HUES48 (cell line): ENCODE measurements at regions not wholly inside any gene's neighbourhood (a gene's known extent, or its start where the extent isn't known, plus 50 kb on each side); places are given as distances from the start of the nearest gene placed in this dataset.

Source experiments
- H3K27ac ChIP-seq: one replicate; pipeline ENCODE4 v1.7.0; 2013; ENCODE audit warnings: low read depth, low read length, inconsistent platforms
- H3K27me3 ChIP-seq: 2 replicates; pipeline ENCODE4 v1.6.1; 2013; ENCODE audit warnings: mild to moderate bottlenecking, low read length; ENCODE audit not compliant: control insufficient read depth, insufficient read depth
- H3K36me3 ChIP-seq: 2 replicates; pipeline ENCODE4 v1.6.1; 2013; ENCODE audit warnings: low read length; ENCODE audit not compliant: control insufficient read depth, insufficient read depth
- H3K4me1 ChIP-seq: 2 replicates; pipeline ENCODE4 v1.6.1; 2013; ENCODE audit warnings: mild to moderate bottlenecking, low read length; ENCODE audit not compliant: control insufficient read depth, insufficient read depth
- H3K4me3 ChIP-seq: 2 replicates; pipeline ENCODE4 v1.5.1; 2013; ENCODE audit warnings: mild to moderate bottlenecking, low read depth, low read length
- H3K9ac ChIP-seq: 2 replicates; pipeline ENCODE4 v1.6.1; 2013; ENCODE audit warnings: mild to moderate bottlenecking, low read depth, low read length, moderate library complexity
- H3K9me3 ChIP-seq: 2 replicates; pipeline ENCODE4 v1.6.1; 2013; ENCODE audit warnings: low read length; ENCODE audit not compliant: control insufficient read depth, insufficient read depth

DNA sequence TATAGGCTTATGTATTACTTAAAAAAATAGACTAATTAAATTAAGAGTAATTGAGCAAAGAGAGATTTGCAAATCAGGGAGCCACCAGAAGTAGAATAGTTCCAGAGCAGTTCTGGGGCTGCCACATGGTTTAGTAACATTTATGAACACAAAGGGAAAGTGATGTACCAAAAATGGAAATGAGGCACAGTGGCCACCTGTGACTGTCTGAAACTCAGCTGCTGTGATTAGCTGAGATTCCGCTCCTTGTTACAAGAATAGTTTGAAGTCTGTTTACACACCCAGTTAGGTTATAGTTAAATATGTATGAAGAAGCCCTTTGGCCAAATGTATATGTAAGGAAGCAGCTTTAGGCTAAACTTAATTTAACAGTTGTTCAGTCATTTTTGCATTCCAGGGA is 901.5 kb upstream of the CHORDC1 start:
- H3K27me3 ChIP-seq, result no peaks in the 10 kb centered on the region
- H3K4me1 ChIP-seq, result peaks cover 8% of the 10 kb centered on the region; the same call in 1 of the 2 replicates
- H3K36me3 ChIP-seq, result no peaks in the 10 kb centered on the region
- no peak overlapping the region for H3K9ac ChIP-seq
- H3K4me3 ChIP-seq, result no peak overlapping the region
- H3K27ac ChIP-seq, result no peak overlapping the region
- H3K9me3 ChIP-seq, result no peaks in the 10 kb centered on the region

DNA sequence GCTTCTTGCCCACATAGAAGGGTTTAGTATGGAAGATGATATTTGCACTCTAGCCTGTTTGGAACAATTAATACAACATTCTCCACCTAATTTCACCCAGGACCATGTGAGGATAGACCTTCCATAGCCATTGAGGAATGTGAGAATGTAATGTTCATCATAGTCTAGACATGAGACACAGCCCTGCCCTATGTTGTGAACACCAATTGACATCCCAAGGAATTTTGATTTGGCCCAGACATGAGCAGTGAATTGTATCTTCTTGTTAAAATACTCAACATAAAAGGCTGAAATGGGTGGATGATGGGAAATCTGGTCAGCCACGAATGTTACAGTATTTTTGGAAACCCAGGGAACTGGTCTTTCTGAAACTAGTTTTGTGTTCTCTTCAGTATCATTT is 892.3 kb upstream of the CHORDC1 start:
- H3K4me1 ChIP-seq, result no peaks in the 10 kb centered on the region
- H3K4me3 ChIP-seq, result no peak overlapping the region
- H3K9ac ChIP-seq, result no peak overlapping the region
- no peak overlapping the region for H3K27ac ChIP-seq
- no peaks in the 10 kb centered on the region for H3K36me3 ChIP-seq
- H3K9me3 ChIP-seq, result no peaks in the 10 kb centered on the region
- H3K27me3 ChIP-seq, result no peaks in the 10 kb centered on the region

DNA sequence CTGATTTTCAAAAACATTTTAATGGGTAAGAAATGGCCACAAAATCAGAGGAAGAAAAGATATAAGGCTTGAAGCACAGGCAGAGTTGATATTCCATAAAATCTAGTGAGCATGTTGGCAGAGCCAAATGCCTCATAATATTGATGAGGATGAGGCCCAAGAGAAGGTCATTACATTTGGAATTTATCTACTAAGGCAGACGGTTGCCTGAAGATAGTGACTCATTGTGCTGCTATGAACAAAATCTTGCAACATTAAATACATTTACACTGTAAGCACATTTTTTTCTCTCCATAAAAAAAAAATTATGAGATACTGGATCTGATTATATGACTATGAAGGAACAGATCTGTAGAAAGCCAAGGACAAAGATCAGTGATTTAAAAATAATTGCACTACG is 881.4 kb upstream of the CHORDC1 start:
- Histone ChIP-seq H3K27me3 (no peaks in the 10 kb centered on the region), H3K9ac (no peak overlapping the region), H3K27ac (no peak overlapping the region), H3K9me3 (no peaks in the 10 kb centered on the region), H3K4me1 (no peaks in the 10 kb centered on the region), H3K36me3 (no peaks in the 10 kb centered on the region), H3K4me3 (no peak overlapping the region)

DNA sequence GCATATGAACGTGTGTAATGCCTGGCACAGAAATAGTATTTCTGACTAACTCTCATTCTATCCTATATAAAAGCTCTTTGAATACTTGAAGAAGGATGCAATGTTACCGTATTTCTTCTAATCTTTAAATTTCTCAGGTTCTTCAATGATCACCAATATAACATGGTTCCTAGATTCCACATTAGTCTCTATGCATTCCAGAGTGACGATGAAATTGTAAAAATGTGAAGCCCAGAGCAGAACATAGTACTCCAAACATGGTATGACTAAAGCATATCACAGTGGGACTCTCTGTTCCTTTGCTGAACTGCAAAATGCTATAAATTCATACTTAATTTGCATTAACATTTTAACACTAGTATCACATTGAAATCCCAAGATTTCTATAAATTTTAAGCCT is 877.6 kb upstream of the CHORDC1 start:
- H3K27ac ChIP-seq, result no peak overlapping the region

DNA sequence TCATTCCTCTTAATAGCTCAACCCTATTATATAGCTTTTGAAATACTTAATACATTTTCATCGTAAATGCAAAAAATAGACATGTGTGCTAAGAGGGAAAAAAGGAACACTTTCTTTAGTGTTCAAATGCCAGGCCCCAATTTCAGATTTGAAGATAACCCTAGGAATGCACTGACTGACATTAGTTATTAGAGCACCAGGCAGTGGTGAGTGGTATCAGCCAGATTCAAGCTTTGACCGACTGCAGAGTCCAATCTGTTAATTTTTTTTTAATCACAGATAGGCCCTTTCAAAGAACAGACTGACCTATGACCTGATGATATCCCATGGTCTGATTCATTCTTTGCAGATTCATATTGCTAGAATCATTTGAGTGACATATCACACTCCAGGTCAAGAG is 874.2 kb upstream of the CHORDC1 start:
- Histone ChIP-seq H3K9me3 (no peaks in the 10 kb centered on the region; the same call in 1 of the 2 replicates), H3K36me3 (no peaks in the 10 kb centered on the region), H3K9ac (no peak overlapping the region), H3K4me1 (no peaks in the 10 kb centered on the region), H3K27me3 (no peaks in the 10 kb centered on the region), H3K27ac (no peak overlapping the region), H3K4me3 (no peak overlapping the region)

More for the DNA sequence above, 877.6 kb upstream of the CHORDC1 start:
- H3K27me3 ChIP-seq, result no peaks in the 10 kb centered on the region
- H3K4me3 ChIP-seq, result no peak overlapping the region
- no peak overlapping the region for H3K9ac ChIP-seq
- no peaks in the 10 kb centered on the region for H3K36me3 ChIP-seq
- H3K4me1 ChIP-seq, result no peaks in the 10 kb centered on the region
- H3K9me3 ChIP-seq, result no peaks in the 10 kb centered on the region

DNA sequence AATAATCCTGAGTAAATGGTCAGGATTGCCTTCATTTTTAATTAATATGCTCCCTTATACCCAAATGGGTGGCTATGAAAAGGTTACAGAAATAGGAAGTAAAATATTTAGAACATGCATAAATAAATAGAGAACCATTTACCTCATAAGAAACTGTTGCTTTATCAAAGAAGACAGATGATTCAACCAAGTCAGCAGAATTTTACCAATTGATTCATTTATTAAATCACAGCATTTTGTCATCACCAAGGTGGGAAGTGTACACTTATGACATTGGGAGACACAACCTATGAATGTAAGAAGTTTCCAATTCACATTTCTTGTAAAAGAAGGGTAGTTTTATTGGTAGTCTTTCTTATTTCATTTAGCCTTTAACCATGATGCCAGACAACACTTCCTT is 870.3 kb upstream of the CHORDC1 start:
- Histone ChIP-seq H3K36me3 (no peaks in the 10 kb centered on the region), H3K27me3 (no peaks in the 10 kb centered on the region), H3K4me1 (no peaks in the 10 kb centered on the region), H3K4me3 (no peak overlapping the region), H3K9ac (no peak overlapping the region), H3K27ac (no peak overlapping the region), H3K9me3 (no peaks in the 10 kb centered on the region; the same call in 1 of the 2 replicates)

DNA sequence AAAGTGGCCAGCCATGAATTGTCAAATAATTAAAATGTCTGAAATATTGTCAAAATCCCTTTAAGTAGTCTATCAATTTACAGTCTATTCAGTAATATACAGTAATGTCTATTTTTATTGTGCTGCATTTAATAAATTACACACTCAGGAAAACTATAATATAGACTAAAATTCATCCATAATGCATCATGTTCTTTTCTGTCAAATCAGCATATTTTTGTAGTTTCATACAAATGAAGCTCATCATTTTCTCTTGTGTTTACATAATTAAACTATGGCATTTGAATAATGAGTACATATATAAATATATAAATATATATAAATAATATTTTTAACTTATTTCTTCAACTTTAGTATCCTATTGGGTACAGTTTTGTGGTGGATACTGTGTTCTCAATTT is 868.7 kb upstream of the CHORDC1 start:
- H3K4me3 ChIP-seq, result no peak overlapping the region
- H3K9ac ChIP-seq, result no peak overlapping the region
- H3K9me3 ChIP-seq, result no peaks in the 10 kb centered on the region; the same call in 1 of the 2 replicates
- no peaks in the 10 kb centered on the region for H3K36me3 ChIP-seq
- H3K27me3 ChIP-seq, result no peaks in the 10 kb centered on the region
- H3K27ac ChIP-seq, result no peak overlapping the region
- H3K4me1 ChIP-seq, result no peaks in the 10 kb centered on the region

DNA sequence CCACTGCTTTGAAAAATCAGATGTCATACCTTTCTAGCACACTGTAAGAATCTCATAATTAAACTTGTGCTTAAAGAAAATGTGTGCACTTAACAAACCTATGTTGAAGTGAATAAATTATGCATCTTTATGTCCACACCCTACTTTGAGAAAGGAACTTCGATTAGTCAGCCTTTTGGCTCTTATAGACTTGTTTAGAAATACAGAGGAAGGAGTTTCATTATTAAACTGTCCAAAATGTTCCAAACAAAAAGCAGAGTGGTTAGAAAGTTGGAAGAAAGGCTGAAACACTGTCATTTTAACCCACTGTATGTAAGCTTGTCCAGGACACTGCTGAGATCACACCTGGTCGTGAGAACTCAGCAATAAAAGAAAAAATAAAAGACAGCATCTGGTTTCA is 863.2 kb upstream of the CHORDC1 start:
- no peak overlapping the region for H3K27ac ChIP-seq
- H3K27me3 ChIP-seq, result no peaks in the 10 kb centered on the region
- H3K4me3 ChIP-seq, result no peak overlapping the region
- 0 out of 2 replicates have a peak, but pooled peaks cover 5% of the 10 kb centered on the region for H3K9me3 ChIP-seq
- no peak overlapping the region for H3K9ac ChIP-seq
- peaks cover 7% of the 10 kb centered on the region for H3K4me1 ChIP-seq
- no peaks in the 10 kb centered on the region for H3K36me3 ChIP-seq

DNA sequence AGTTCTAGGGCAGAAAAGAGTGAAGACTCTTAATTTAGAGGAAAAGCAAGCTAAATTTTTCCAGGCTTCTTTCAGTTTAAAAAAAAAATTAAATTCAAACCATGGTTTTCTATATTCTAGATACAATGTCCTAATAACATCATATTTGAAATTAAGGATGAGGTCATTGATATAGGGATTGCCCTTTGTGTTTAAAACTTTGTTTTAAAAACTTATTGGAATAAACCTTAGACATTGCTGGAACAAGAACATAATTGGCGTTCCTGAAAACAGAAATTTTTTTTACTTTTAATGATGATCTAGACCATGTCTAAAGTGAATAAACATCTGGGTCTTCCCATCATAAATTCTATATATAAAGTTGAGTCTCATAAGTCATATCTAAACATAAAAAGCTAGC is 859.4 kb upstream of the CHORDC1 start:
- Histone ChIP-seq H3K4me3 (no peak overlapping the region), H3K36me3 (no peaks in the 10 kb centered on the region), H3K9me3 (0 out of 2 replicates have a peak, but pooled peaks cover 5% of the 10 kb centered on the region), H3K27me3 (no peaks in the 10 kb centered on the region), H3K27ac (no peak overlapping the region), H3K9ac (no peak overlapping the region), H3K4me1 (peaks cover 7% of the 10 kb centered on the region)

DNA sequence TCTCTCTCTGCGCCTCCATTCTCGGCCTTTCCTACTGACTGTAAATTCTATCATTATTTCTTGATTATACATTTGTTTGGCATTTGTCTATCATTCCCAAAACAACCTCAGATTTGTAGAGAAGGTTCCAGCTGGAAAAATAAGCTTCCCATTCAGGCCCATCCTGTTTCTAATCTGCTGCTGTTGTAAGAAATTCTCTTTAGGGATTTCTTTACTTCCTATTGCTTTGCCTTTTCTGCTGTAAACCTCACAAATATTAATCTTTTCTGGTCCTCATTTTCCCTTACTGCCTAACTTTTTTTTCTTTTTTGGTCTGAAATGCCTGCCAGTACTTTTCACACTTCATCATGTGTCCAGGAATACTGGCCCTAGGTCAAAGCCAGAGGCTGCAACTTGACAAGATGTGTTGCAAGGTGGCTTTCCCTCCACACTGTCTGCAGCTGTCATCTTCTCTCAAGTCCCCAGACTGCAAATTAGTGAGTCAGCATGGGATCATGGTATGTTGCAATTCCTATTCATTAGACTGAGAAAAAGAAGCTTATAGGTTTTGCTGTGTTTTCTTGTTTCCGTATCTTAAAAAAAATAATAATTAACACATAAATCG is 858.7 kb upstream of the CHORDC1 start:
- H3K4me3 ChIP-seq, result no peak overlapping the region
- no peaks in the 10 kb centered on the region for H3K27me3 ChIP-seq
- H3K4me1 ChIP-seq, result peaks cover 7% of the 10 kb centered on the region
- no peaks in the 10 kb centered on the region for H3K36me3 ChIP-seq
- H3K9ac ChIP-seq, result no peak overlapping the region
- 0 out of 2 replicates have a peak, but pooled peaks cover 5% of the 10 kb centered on the region for H3K9me3 ChIP-seq
- H3K27ac ChIP-seq, result no peak overlapping the region

DNA sequence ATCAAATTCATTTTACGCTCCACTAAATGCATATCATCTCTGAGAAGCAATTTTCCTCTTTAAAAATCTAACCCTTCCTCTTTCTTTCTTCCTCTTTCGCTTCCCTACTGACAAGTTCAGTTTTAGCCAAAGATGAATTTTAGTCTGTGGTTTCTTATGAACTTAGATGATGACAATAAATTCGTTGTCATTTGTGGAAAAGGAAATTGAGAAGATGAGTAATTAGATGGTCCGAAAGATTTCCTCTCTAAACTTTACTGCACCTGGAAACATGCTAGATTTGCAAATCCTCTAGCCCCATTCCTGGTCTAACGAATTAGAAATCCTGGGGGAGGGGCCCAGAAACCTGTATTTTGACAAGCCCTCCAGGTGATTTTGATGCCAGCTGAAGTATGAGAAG is 855.4 kb upstream of the CHORDC1 start:
- no peaks in the 10 kb centered on the region for H3K9me3 ChIP-seq
- no peak overlapping the region for H3K9ac ChIP-seq
- peaks cover 7% of the 10 kb centered on the region for H3K4me1 ChIP-seq
- no peaks in the 10 kb centered on the region for H3K27me3 ChIP-seq
- H3K36me3 ChIP-seq, result no peaks in the 10 kb centered on the region
- no peak overlapping the region for H3K27ac ChIP-seq
- H3K4me3 ChIP-seq, result no peak overlapping the region
